AG04450 (cell line): ENCODE measurements at regions not wholly inside any gene's neighbourhood (a gene's known extent, or its start where the extent isn't known, plus 50 kb on each side); places are given as distances from the start of the nearest gene placed in this dataset.

Experiments
- CTCF ChIA-PET: fragments of 300-600, 350-600 bp; formaldehyde crosslinking; extraction: SDS; loops from one replicate; lab custom pipeline; 2022; ENCODE audit warnings: antibody characterized with exemption, inconsistent platforms; lab: Charles Lee
- POLR2A ChIA-PET: fragments of 350-600 bp; formaldehyde crosslinking; extraction: SDS; loops from one replicate; lab custom pipeline; 2021; ENCODE audit warnings: antibody characterized with exemption, inconsistent platforms; lab: Yijun Ruan, JAX
- DNase-seq: peaks from one replicate; pipeline ENCODE4 v3.0.0-alpha.2; 2011; ENCODE audit warnings: low read depth, low spot score
- H3K27ac ChIP-seq: one replicate; pipeline ENCODE4 v1.5.1; 2012; ENCODE audit warnings: low read depth, low read length, control low read depth
- H3K27me3 ChIP-seq: one replicate; pipeline ENCODE4 v1.6.0; 2012; ENCODE audit warnings: low read length; ENCODE audit not compliant: control insufficient read depth, insufficient read depth
- H3K4me3 ChIP-seq: 2 replicates; pipeline ENCODE4 v1.5.1; 2011; ENCODE audit warnings: mild to moderate bottlenecking, low read depth, low read length, control low read depth
- H3K9me3 ChIP-seq: 2 replicates; pipeline ENCODE4 v1.5.1; 2012; ENCODE audit warnings: low read length; ENCODE audit not compliant: control insufficient read depth, insufficient read depth
- CTCF ChIP-seq: IDR thresholded peaks from 2 replicates; pipeline ENCODE4 v1.5.1; 2011; ENCODE audit warnings: low read depth, low read length, control low read depth, inconsistent platforms

DNA sequence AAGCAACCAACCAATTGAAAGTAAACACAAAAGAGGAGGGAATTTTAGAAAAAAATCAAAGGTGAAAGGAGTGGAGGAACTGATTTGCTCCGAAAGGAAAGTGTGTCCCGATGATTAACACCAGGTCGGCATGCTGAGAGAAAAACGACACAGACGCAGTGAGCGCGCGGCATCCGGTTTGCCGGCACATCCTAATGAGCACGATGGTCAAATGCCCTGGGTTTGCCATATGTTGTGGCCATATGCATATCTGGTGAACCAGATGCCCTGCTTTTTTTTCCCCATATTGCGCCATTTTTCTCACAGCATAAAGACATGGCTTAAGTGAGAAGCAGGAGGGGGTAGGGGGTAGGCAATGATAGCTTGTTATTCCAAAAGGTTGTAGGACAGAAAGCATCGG is 626.7 kb downstream of the BCL11A start:
- H3K4me3 ChIP-seq: no peak overlapping the region
- POLR2A ChIA-PET: no interaction called here
- no peak for DNase-seq
- H3K27ac ChIP-seq: no peak overlapping the region
- no peaks in the 10 kb centered on the region for H3K9me3 ChIP-seq
- H3K27me3 ChIP-seq: no peaks in the 10 kb centered on the region
- CTCF ChIA-PET: no interaction called here
- no peak for TF ChIP-seq CTCF

DNA sequence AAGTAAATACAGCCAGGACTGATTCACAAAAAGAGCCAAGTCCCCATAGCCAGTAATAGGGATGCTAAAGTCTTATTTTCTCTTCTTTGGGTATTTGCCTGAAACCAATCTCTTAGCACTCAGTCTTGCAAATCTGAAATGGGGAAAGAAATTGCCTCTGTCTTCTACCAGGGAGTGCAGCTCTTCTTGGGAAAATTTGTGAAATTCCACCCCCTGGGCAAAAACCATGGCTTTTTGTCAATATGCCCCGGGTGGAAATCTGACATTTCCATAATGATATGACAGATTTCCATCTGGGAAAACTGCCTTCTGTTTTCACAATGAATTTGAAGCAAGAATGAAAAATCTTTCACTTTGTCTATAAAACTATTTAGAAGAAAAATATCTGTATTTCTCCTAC is 628.1 kb downstream of the BCL11A start:
- no peak for TF ChIP-seq CTCF

DNA sequence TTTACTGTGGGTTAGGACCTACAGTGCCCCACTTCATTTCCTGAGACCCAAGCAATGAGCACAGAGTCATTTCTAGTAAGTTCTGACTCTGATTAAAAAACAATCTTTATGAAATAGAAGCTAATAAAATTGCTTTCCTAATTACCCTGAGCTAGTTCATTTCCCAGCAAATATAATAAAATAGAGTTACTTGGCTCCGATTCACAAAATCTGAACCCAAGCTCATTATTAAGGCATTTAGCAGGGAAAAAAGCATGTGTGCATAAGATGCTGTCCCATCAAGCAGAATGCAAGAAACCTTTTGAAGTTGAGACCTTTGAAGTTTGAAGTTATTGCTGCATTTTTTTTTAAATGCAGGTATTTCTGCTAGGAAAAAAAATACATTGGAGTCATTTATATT is 629.1 kb downstream of the BCL11A start:
- H3K27me3 ChIP-seq: no peaks in the 10 kb centered on the region
- POLR2A ChIA-PET: interaction anchor here (0.6 kb wide), 1 partner anchor 13 kb away, joined by 3 read pairs; no protein-coding TSS in a partner anchor
- H3K27ac ChIP-seq: no peak overlapping the region
- H3K4me3 ChIP-seq: no peak overlapping the region
- no peaks in the 10 kb centered on the region for H3K9me3 ChIP-seq
- CTCF ChIA-PET: no interaction called here
- no peak for TF ChIP-seq CTCF
- no peak for DNase-seq

More for the DNA sequence above, 628.1 kb downstream of the BCL11A start:
- Histone ChIP-seq H3K4me3 (no peak overlapping the region), H3K27ac (no peak overlapping the region), H3K9me3 (no peaks in the 10 kb centered on the region), H3K27me3 (no peaks in the 10 kb centered on the region)
- no peak for DNase-seq
- ChIA-PET POLR2A (no interaction called here), CTCF (no interaction called here)

DNA sequence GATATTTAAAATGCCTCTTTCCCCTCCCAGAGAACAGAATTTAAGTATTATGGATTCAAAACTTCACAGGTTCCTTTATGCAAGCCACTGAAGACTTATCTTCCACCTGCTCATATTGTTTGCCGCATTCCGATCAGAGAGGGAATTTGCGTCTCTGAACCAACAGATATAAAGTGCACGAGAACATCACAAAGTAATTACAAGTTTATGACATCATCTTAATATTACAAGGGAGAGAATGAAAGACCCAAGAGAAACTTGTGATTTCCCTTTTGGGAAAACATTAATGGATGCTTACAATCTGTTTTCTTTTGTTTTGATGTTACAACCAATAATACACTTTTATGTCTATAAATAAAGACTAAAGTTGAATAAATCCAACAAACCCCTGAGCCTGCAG is 631.0 kb downstream of the BCL11A start:
- ChIA-PET CTCF (no interaction called here), POLR2A (no interaction called here)
- DNase-seq: no peak
- H3K27ac ChIP-seq: no peak overlapping the region
- no peak for TF ChIP-seq CTCF
- H3K27me3 ChIP-seq: no peaks in the 10 kb centered on the region
- H3K9me3 ChIP-seq: no peaks in the 10 kb centered on the region
- H3K4me3 ChIP-seq: no peak overlapping the region

DNA sequence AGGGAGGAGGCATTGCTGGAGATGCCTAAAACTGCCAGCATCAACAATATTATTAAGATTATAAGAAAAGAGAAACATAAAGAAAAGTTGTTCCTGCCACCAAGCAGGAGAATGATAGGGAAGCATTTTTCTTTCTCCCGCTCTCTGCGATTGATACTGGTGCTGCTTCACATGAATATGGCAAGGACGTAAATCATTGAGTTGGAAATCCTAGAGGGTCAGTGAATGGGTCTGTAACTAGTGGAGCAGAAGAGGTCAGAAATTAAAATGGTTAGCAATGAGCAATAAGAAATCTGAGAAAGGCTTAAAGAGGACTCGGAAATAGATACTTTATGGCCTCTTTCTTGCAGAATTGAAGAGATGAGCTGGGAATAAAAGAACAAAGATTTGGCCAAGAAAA is 631.7 kb downstream of the BCL11A start:
- no peaks in the 10 kb centered on the region for H3K27me3 ChIP-seq
- no peak for DNase-seq
- ChIA-PET CTCF (no interaction called here), POLR2A (no interaction called here)
- H3K9me3 ChIP-seq: no peaks in the 10 kb centered on the region
- TF ChIP-seq CTCF: no peak
- H3K27ac ChIP-seq: no peak overlapping the region
- H3K4me3 ChIP-seq: no peak overlapping the region
